Small intestine (tissue), 7 donors: ENCODE measurements at regions not wholly inside any gene's neighbourhood (a gene's known extent, or its start where the extent isn't known, plus 50 kb on each side); places are given as distances from the start of the nearest gene placed in this dataset.
A peak's percentile ranks its signal among the peaks of the same experiment; 100 is the strongest.

Experiments used
- DNase-seq, 2 donors: peaks; one replicate each; pipeline versions ENCODE4 v3.0.0 to v3.0.0-alpha.2; 2013
- FAIRE-seq: peaks from 2 replicates; lab custom pipeline; 2012; peaks lifted over from hg19 to GRCh38; lab: Jason Lieb, UNC
- H3K27ac ChIP-seq, 3 donors: one replicate each; pipeline ENCODE4 v1.5.1; 2013; ENCODE audit warnings: low read length in 2 of 3, mild to moderate bottlenecking in 2 of 3, control low read depth in 1 of 3, inconsistent platforms in 1 of 3, low read depth in 1 of 3, moderate library complexity in 1 of 3
- H3K27me3 ChIP-seq, 3 donors: one replicate each; pipeline ENCODE4 v1.6.1; 2013; ENCODE audit warnings: low read length in 3 of 3, inconsistent platforms in 1 of 3; ENCODE audit not compliant: control insufficient read depth in 3 of 3, insufficient read depth in 3 of 3
- H3K36me3 ChIP-seq, 3 donors: one replicate each; pipeline ENCODE4 v1.6.1; 2013; ENCODE audit warnings: low read length in 3 of 3, inconsistent platforms in 1 of 3, low read depth in 1 of 3, mild to moderate bottlenecking in 1 of 3, moderate library complexity in 1 of 3; ENCODE audit not compliant: control insufficient read depth in 3 of 3, insufficient read depth in 2 of 3
- H3K4me1 ChIP-seq, 3 donors: one replicate each; pipeline ENCODE4 v1.6.1; 2013; ENCODE audit warnings: low read length in 2 of 3, inconsistent platforms in 1 of 3, low read depth in 1 of 3, mild to moderate bottlenecking in 1 of 3, moderate library complexity in 1 of 3; ENCODE audit not compliant: control insufficient read depth in 3 of 3, insufficient read depth in 2 of 3
- H3K4me3 ChIP-seq, 3 donors: one replicate each; pipeline ENCODE4 v1.5.1; 2013; ENCODE audit warnings: low read length in 3 of 3, control low read depth in 1 of 3, inconsistent platforms in 1 of 3, low read depth in 1 of 3, mild to moderate bottlenecking in 1 of 3, moderate library complexity in 1 of 3
- H3K9me3 ChIP-seq, 2 donors: one replicate each; pipeline ENCODE4 v1.6.1; 2013; ENCODE audit warnings: low read depth in 1 of 2, low read length in 1 of 2; ENCODE audit not compliant: control insufficient read depth in 2 of 2, insufficient read depth in 1 of 2
- WGBS, 3 donors: extraction: QIAGEN DNeasy Blood & Tissue Kit; methylation state at CpG; one replicate each; pipeline ENCODE4 v1.1.7; 2013; 5-methylcytosine and 5-hydroxymethylcytosine counted together
- donor health status: healthy with polysubstance abuse.
- donor health status: control.
- donor health status: control.
- donor health status: Bipolar disorder and iron deficiency.
- donor health status: healthy.

DNA sequence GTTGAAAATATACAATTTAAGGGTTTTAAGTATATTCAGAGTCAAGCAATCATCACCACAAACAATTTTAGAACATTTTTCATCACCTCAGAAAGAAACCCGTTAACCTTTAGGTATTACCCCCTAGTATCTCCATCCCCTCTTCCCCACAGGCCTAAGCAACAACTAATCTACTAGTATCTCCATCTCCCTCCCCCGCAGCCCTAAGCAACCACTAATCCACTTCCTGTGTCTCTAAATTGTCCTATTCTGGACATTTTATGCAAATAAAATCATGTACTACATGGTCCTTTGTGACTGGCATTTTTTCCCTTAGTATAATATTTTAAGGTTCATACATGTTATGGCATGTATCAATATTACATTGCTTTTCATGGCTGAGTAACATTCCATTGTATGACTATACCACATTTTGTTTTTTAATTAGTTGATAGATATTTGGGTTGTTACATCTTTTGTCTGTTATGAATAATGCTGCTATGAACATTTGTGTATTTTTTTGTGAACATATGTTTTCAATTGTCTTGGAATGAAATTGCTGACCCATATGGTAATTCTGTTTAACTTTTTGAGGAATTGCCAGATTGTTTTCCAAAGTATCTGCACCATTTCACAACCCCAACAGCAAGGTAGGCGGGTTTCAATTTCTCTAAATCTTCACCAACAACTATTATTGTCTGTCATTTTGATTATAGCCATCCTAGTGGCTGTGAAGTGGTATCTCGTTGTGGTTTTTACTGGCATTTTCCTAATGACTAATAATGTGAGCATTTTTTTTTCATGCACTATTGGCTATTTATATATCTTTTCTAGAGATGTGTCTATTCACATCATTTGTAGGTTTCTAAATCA is 215.6 kb upstream of the CD96 start:
- Histone ChIP-seq H3K27me3 (no peaks in the 10 kb centered on the region), H3K9me3 (no peaks in the 10 kb centered on the region), H3K4me3 (no peak overlapping the region), H3K36me3 (no peaks in the 10 kb centered on the region), H3K4me1 (no peaks in the 10 kb centered on the region), H3K27ac (no peak overlapping the region)
- DNase-seq (no peak), FAIRE-seq (no peak)
- WGBS, 3 donors, result 72 to 91% (median 81%) methylated on average over 4 of the region's 4 CpGs

DNA sequence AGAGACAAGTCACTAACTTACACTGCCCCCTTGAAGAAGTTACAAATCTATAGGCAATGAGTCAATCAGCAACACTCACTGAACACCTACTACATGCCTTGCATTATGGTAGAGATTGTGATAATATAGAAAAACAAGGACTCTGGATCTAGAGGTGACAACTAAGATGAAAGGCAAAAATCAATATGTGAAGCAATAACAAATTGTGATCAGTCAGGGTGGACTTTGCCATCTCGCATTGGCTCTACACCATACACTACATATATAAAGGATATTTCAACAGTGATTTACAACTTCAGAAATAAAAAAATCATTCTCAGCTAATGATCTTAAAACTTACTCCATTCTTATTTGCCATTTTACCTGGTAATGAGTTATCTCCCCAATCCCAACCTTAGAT is 210.7 kb upstream of the CD96 start:
- H3K36me3 ChIP-seq, result no peaks in the 10 kb centered on the region
- FAIRE-seq (no peak), DNase-seq (no peak)
- H3K27ac ChIP-seq, result no peak overlapping the region
- H3K4me1 ChIP-seq, result no peaks in the 10 kb centered on the region
- no peaks in the 10 kb centered on the region for H3K27me3 ChIP-seq
- 90 to 96% (median 95%) methylated on average over 1 of the region's 1 CpG for WGBS, 3 donors
- no peaks in the 10 kb centered on the region for H3K9me3 ChIP-seq
- no peak overlapping the region for H3K4me3 ChIP-seq

DNA sequence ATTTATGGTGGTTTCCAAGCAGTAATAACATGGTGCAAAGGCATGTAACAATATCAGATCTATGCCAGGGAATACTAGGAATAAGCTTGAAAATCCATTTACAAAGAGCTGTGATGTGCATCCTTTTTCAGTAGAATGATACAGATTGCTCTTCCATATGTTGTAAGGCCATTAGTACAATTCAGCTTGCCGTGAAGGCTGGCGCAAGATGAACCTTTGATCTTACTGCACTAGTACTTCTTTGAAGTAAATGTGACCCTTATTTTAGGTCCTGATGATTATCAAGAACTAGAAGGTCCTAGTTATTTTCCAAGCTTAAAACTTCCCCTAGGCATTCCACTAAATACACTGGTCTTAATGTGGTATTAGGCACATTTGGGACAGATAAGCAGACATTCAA is 210.1 kb upstream of the CD96 start:
- Histone ChIP-seq H3K36me3 (no peaks in the 10 kb centered on the region), H3K27me3 (no peaks in the 10 kb centered on the region), H3K27ac (no peak overlapping the region), H3K4me3 (no peak overlapping the region), H3K4me1 (no peaks in the 10 kb centered on the region), H3K9me3 (no peaks in the 10 kb centered on the region)
- WGBS, 3 donors, result 36 to 69% (median 62%) methylated on average over 2 of the region's 2 CpGs
- peak in 1 of 2 donors; percentile 18 for DNase-seq
- FAIRE-seq, result no peak

DNA sequence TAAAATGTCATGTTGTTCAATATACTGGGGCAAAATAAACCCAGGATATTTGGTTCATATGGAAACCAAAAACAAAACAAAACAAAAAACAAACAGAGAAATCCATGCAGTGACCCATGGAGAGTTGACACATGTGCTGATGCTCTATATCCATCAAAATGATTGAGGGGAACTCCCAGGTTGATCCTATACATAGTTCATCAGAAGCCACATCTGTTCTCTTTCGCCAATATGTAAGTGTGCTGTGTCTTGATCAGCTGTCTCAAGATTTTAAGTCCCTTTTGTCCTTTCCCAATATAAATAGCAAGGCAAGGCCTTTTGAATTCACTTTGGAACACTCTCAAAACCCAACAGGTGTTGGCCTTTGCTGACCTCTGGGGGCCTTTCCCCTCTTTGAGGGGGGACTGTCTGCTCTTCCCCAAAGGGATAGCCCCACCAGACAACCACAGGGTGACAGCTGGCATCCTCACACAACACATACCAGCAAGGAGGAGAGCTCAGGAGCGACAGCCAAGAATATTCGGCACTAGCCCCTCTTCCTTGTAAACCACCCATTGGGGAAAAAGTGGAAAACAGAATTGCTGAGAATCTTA is 209.4 kb upstream of the CD96 start:
- FAIRE-seq (no peak), DNase-seq (no peak)
- no peaks in the 10 kb centered on the region for H3K36me3 ChIP-seq
- H3K27ac ChIP-seq, result no peak overlapping the region
- H3K9me3 ChIP-seq, result no peaks in the 10 kb centered on the region
- WGBS, 3 donors, result 88 to 96% (median 96%) methylated on average over 3 of the region's 3 CpGs
- no peaks in the 10 kb centered on the region for H3K27me3 ChIP-seq
- no peak overlapping the region for H3K4me3 ChIP-seq
- no peaks in the 10 kb centered on the region for H3K4me1 ChIP-seq

DNA sequence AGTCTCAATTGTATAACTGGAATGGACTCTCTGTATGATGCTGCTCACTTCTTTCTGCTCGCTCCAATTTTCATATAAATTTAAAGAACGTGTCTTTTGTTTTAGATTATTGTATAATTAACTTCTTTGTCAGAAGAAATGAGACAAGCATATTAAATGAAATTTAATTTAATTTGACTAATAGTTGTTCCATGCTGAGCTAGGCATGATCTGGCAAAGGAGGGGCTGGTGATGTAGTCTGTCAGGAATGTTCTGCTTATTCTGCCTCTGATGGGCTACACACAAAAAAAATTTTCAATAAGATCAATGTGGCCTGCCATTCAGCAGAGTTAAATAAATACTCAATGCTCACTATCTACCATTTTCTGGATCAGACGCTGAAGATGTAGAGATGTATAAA is 208.4 kb upstream of the CD96 start:
- Histone ChIP-seq H3K4me3 (no peak overlapping the region), H3K27me3 (no peaks in the 10 kb centered on the region), H3K27ac (no peak overlapping the region), H3K36me3 (no peaks in the 10 kb centered on the region), H3K9me3 (no peaks in the 10 kb centered on the region), H3K4me1 (no peaks in the 10 kb centered on the region)
- no peak for DNase-seq
- 89 to 94% (median 94%) methylated on average over 3 of the region's 3 CpGs for WGBS, 3 donors
- FAIRE-seq, result no peak

DNA sequence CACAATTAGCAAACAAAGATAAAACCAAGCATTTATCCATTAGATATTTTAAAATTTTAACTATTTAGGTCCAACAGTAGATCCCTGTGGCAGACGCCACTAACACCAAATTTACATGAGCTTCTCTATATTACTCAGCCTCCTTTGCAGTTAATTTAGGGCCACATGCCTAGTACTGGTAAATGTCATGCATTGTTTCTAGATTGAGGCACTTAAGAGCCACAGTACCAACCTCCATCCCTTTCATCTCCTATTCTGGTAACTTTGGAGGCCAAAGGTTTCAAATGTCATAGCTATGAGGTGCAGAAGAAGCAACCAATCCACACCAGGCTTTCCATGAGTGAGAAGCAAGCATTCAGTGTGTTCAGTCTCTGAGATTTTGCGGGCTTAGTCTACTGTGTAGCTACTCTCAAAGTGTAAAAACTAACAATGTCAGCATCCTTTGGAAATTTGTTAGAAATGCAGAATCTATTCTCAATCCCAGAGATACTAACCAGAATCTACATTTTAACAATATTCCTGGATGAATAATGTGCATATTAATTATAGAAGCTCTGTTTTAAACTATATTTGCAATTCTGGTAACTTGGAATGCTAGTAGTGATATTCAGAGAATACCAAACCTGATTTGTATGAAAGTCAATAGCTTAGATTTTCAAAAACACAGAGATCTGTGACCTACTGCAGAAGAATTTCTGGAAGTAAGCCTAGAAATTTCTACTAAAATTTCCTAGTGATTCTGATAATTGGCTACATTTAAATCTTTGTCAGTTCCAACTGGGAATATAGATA is 206.3 kb upstream of the CD96 start:
- Histone ChIP-seq H3K4me3 (no peak overlapping the region), H3K27ac (no peak overlapping the region), H3K36me3 (no peaks in the 10 kb centered on the region), H3K4me1 (no peaks in the 10 kb centered on the region), H3K27me3 (no peaks in the 10 kb centered on the region), H3K9me3 (no peaks in the 10 kb centered on the region)
- FAIRE-seq (no peak), DNase-seq (no peak)
- 84 to 94% (median 86%) methylated on average over 2 of the region's 2 CpGs for WGBS, 3 donors

DNA sequence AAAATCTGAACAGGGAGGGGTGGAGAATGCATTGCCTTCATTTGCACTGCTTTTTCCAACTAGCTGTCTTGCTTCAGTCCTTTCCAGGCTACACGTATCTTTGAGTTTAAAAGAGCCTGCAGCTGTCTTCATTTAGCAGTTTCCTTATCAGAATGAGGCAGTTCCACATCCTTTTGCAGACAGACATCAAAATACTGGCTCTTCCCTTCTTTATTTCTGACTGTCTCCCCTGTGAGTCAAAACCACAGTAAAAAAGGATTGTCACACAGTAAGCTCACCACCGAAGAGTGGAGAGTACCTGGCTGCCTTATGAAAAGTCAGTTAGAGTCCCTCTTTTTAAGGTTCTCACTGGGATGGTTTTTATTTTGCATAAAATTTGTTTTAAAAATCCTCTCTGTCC is 205.5 kb upstream of the CD96 start:
- FAIRE-seq (no peak), DNase-seq (no peak)
- Histone ChIP-seq H3K36me3 (no peaks in the 10 kb centered on the region), H3K27ac (no peak overlapping the region), H3K27me3 (no peaks in the 10 kb centered on the region), H3K9me3 (peaks cover 0 to 6% of the 10 kb centered on the region in 2 donors), H3K4me3 (no peak overlapping the region), H3K4me1 (no peaks in the 10 kb centered on the region)
- 41 to 54% (median 52%) methylated on average over 2 of the region's 2 CpGs for WGBS, 3 donors

DNA sequence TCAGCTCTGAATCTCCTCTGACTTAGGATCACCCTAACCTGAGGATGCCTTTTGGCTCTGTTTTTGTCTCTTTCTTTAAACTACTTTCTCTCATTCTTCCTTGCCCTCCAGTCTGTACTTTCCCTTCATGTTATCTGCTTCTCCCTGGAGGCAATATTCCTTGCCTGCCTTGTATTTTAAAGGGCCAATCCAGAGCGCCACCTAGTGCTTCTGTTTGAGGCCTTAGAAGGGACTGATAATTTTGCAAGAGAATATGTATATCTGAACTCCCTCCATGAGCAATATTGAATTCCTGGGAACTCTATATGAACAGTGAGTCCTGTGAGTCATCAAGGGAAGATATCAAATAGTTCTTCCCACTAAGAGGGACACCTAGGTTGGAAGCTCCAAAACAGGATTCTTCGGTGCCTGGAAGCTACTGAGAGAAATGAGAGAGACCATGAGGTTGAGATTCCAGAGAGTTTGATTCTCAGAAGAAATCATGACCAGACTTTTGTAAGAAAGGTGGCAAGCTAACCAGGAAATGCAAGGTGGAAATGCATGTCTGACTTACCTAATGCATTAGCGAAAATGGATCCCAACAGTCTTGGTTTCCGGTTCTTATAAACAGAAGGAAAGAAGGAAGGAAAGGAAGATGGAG is 203.8 kb upstream of the CD96 start:
- Histone ChIP-seq H3K4me1 (no peaks in the 10 kb centered on the region), H3K27ac (no peak overlapping the region), H3K36me3 (no peaks in the 10 kb centered on the region), H3K27me3 (no peaks in the 10 kb centered on the region), H3K4me3 (no peak overlapping the region), H3K9me3 (peaks cover 0 to 9% of the 10 kb centered on the region in 2 donors)
- FAIRE-seq (no peak), DNase-seq (peak; percentile 83)
- 66 to 74% (median 71%) methylated on average over 4 of the region's 4 CpGs for WGBS, 3 donors
